GM11168 (cell line): ENCODE measurements at regions not wholly inside any gene's neighbourhood (a gene's known extent, or its start where the extent isn't known, plus 50 kb on each side); places are given as distances from the start of the nearest gene placed in this dataset.
"Not testable (repeated sequence)": the region's sequence is repeated elsewhere in the genome, so short reads cannot be mapped to it uniquely, and the experiment has no call there.

Source experiments
- in situ Hi-C: fragments of 300-500 bp; cut with MboI; formaldehyde crosslinking; loops from one replicate; pipeline ENCODE4 v1.12.0; 2022; ENCODE audit warnings: low sequenced_read_pairs; ENCODE audit not compliant: unreplicated experiment

GRCh38 chr10:6713716-6714115 lies 133.6 kb upstream of the PRKCQ start:
- in situ Hi-C loops = no loop called here

DNA sequence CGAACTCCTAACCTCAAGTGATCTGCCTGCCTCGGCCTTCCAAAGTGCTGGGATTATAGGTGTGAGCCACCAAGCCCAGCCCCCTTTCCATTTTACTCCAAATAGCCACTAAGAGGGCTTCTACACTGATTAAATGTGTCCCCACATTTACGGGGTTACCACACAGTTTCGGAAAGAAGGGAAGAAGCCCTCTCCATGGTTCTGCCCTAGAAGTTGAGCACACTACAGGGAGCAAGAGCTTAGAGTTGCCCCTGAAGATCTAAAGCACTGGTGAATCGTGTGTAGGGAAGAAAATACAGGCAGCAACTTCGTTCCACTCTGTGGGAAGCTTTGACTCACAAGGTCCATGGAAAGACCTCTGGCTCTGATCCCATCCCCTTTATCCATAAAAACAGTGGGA lies 133.0 kb upstream of the PRKCQ start:
- in situ Hi-C loops = no loop called here

DNA sequence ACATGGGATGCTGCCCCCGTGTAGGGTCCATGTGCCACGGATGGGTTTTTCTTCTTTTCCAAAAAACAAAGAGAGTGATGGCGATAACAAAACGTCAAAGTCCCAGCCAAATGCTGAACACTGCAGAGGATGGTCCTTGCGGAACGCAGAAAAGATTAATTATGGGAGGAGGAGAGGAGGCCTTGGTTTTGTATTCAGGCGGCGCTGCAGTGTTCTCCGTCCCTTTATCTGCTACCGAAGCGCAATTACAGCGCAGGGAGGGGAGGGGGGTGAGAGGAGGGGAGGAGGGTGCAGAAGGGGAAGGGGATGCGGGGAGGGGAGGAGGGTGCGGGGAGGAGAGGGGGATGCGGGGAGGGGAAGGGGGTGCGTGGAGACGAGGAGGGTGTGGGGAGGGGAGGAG lies 131.8 kb upstream of the PRKCQ start:
- in situ Hi-C loops = no loop called here

DNA sequence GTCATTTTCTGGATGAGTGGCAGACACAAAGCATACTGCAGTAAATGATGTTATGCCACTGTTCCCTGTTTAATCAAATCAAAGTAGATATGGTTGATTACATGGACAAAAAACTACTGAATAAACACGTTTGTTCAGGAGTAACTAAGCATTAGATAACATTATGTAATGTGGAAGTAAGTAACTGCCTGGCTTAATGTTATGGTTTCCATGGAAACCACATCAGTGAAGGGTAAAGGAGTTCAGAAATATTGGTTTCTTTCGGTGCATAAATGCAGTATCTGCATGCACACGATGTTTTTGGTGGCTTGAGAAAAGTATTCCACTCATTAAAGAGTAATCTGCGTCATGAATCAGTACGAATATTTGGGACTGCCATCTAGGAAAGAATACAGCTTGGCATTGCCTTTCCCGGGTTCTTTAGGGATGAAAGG lies 131.3 kb upstream of the PRKCQ start:
- in situ Hi-C loops = no loop called here

DNA sequence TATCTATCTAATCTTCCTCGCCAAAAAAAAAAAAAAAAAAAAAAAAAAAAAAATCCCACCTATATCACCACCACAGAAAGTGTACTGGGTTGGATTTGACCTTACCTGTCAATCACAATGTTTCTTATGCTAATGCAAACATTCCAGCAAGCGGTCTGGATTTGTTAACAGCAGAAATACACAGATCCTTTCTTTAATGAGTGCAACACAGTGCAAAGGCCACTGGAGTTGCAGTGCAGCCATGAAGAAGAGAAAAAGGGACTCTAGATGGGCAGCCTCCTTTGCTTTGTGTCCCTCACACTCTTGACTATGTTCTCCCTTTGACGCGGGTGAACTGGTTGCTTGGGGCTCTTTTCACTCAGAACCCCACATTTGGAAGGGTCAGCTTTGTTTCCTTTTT lies 127.3 kb upstream of the PRKCQ start:
- in situ Hi-C loops = no loop called here

DNA sequence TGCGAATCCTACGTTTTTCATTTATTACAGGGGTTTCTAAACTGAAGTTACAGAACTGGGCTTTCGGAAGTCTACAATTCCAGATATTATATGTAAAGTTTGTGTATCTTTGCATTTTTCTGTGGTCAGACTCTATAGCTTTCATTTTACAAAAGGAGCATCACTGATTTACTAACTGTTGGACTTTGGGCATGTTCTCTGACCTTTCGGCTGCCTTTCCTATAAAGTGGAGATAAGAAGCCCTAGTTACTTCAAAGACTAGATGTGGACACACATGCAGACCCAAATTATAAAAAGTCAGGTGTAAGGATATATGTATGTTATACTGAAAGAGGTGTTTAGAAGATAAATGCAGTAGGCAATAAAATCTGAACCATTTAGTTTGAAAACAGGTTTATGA lies 126.6 kb upstream of the PRKCQ start:
- in situ Hi-C loops = no loop called here

GRCh38 chr10:6704896-6705295 lies 124.8 kb upstream of the PRKCQ start:
- in situ Hi-C loops = no loop called here

DNA sequence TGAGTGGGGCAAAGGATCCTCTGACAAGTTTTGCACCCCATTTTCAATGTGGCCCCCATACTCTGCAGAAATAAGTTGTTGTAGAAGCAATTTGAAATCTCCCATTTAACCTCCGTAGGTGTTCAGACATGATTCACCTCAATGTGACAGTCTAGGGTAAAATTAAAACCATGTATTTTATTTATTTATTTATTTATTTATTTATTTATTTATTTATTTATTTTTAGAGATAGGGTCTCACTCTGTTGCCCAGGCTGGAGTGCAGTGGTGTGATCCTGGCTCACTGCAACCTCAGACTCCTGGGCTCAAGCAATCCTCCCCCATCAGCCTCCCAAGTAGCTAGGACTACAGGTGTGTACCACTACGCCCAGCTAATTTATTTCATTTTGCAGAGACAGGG lies 122.8 kb upstream of the PRKCQ start:
- in situ Hi-C loops = not testable (repeated sequence)

GRCh38 chr10:6702030-6702429 lies 122.0 kb upstream of the PRKCQ start:
- in situ Hi-C loops = no loop called here

DNA sequence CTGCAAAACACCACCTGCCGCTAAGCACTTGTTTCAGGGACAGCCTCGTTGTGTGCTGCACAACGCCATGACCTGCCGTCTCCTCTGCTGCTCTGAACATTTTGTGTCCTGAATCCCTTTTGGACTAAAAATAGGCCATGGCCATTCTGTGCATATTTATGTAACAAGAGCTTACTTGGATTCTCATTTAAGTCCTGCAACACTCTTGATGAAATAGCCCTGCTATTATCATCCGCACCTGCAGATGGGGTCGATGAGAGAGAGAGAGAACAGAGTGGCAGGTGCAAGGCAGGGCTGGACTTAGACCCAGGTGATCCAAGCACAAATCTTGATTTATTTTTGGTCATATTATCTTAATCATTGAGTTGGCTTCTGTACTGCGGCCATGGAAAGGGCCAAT lies 121.2 kb upstream of the PRKCQ start:
- in situ Hi-C loops = no loop called here

GRCh38 chr10:6700066-6700465 lies 120.0 kb upstream of the PRKCQ start:
- in situ Hi-C loops = no loop called here

DNA sequence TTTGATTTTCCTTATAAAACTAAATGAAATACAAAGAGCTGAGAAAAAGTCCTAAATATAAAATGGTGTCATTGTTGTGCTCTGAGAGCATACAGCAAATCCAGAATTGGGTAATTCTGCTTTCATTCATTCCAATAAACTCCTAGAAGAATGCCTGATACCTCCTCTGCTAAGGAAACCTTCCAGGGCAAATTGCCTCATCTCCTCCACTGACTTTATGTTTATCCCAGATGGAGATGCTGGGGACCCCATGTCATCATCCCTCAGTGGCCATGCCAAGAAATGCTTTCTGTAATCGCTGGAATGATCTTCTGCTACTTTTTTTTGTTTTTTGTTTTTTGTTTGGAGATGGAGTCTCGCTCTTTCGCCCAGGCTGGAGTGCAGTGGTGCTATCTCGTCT lies 119.3 kb upstream of the PRKCQ start:
- in situ Hi-C loops = no loop called here

DNA sequence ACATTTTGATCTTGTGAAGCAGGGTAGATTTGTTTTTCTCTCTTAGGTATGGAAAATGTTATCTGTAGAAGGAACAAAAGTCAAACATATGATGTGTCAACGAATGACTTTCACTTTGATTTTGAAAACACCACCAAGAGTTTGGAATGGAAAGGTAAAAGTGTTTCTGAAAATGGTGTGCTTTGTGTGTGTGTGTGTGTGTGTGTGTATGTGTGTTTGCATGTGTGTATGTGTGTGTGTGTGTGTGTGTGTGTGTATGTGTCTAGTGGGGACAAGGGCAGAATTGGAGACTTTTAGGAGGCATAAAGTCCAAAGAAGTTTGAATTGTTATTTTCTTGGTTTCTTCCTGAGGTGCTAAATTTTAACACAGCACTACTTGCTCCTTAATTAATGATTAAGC lies 115.4 kb upstream of the PRKCQ start:
- in situ Hi-C loops = no loop called here

GRCh38 chr10:6694447-6695140 lies 114.5 kb upstream of the PRKCQ start:
- in situ Hi-C loops = no loop called here

DNA sequence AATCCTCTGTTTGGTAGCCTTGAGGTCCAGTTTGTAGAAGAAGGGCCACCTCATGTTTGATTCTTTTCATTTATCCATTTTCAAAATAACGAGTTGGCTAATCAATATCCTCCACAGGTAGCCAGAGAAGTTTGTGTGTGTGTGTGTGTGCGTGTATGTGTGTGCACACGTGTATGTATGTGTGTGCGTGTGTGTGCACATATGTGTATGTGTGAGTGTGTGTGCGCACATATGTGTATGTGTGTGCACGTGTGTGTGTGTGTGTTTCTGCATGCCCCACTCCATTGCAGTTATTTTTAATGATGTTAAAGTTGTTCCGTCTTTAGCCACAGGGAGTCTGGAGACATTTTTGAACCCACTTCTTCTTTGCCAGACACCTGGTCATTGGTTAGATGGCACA lies 112.8 kb upstream of the PRKCQ start:
- in situ Hi-C loops = no loop called here

DNA sequence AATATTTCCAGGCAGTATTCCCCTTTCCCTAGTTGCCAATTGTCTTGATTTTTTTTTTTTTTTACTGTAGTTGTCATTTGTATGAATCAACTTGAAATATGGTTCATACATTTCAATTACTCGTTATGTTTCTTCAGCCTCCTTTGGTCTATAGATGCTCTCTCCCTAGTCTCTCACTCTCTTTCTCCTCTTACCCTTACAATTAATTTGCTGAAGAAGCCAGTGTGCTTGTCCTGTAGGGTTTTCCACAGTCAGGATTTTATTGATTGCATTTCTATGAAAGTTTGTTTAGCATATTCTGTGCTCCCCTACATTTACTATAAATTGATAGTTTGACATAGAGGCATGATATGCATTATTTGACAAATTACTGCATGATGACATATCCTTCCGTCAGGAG lies 112.0 kb upstream of the PRKCQ start:
- in situ Hi-C loops = no loop called here

DNA sequence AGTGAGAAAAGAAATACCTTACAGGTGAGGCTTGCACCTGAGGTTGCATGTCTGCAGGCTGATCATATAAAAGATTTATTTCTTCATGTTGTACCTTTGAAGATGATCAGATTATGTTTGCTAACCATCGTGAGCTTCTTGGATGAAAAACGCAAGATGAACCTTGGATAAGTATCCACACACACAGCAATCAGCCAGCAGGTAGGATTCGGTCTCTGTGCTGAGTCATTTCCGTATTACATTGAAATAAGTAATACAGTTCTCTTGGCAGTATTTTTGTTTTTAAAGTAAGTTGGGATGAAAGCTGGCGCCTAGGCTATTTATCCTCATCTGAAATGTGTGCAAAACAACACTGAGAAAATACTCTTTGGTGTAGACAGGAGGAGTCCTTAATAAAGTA lies 109.0 kb upstream of the PRKCQ start:
- in situ Hi-C loops = no loop called here

DNA sequence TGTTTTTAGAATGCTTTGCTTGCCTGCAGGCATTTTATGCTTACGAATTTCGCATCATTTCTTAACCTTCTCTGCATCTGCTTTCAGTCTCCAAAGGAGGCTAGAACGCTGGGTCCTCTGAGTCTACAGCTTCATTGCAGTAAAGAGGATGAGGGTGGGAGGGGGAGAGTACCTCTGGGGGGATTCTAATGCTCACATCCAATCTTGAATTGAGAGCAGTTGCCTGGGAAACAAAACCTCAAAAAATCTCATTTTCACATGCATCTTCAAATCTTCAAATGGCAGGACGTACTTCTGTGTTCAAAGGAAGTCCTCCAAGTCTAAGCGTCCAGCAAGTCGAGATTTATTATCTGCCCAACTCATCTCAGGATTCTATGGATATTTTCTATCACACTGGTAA lies 100.7 kb upstream of the PRKCQ start:
- in situ Hi-C loops = no loop called here

DNA sequence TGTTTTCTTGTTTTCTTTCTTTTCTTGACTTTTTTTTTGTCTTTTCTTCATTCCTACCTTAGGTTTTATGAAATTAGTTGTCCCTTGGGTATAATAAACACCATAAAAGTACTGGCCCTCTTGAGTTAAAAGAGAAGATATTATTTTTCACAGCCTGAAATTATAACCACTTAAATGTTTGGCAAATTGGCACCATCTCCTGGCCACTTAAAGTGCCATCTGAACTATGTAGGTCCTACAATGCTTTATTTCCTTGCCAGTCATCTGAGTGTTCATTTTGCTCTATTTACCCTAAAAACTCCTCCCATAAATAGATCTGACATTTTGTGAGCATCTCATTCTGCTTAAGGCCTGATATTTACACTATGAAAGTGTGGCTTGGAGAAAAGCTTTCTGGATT lies 98.9 kb upstream of the PRKCQ start:
- in situ Hi-C loops = loop anchor here (10.0 kb wide), 1 partner anchor 264 kb away; no protein-coding TSS in a partner anchor

DNA sequence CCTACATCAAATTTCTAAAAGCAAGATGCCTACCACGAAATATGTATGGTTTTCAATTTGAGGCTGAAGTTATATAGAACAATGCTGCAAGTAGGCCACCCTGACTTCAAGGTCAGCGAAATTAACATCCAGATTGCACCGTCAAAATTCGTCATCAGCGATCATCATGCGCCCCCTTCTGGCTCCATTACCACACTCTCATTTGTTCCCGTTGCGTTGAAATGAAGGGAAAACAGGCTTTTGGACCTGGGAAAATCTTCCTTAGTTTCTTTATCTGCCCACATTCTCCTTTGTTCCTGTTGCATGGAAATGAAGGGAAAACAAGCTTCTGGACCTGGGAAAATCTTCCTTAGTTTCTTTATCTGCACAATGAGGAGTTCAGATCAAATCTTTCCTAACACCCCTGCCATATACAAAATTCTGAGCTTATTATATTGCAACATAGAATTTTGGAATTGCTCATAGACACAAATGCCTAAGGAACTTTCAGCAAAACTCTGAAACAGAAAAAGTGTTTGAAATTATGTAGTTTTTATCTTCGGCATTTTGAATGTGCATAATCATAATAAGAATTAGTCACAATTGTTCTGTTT lies 98.2 kb upstream of the PRKCQ start:
- in situ Hi-C loops = loop anchor here (10.0 kb wide), 1 partner anchor 264 kb away; no protein-coding TSS in a partner anchor

DNA sequence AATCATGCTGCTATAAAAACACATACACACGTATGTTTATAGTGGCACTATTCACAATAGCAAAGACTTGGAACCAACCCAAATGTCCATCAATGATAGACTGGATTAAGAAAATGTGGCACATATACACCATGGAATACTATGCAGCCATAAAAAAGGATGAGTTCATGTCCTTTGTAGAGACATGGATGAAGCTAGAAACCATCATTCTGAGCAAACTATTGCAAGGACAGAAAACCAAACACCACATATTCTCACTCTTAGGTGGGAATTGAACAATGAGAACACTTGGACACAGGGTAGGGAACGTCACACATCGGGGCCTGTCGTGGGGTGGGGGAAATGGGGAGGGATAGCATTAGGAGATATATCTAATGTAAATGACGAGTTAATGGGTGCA lies 97.1 kb upstream of the PRKCQ start:
- in situ Hi-C loops = loop anchor here (10.0 kb wide), 1 partner anchor 262 kb away; no protein-coding TSS in a partner anchor

DNA sequence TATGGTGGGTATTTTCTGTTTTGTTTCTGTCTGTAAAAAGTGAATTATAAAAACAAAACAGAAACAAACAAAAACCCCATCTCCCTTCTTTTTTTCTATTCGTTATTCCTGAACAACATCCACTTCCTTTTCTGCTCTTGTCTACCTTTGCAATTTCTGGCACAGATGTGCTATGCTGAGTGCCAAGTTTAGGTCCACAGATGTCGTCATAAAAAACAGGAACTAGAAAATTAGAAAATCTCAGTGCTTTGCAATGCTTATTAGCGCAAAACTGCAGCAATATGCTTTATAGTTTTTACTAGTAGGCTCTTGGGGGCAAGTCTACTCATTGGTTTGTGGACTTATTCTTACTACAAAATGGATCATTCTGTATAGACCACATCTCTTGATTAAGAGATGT lies 94.2 kb upstream of the PRKCQ start:
- in situ Hi-C loops = loop anchor here (10.0 kb wide), 1 partner anchor 259 kb away; no protein-coding TSS in a partner anchor
